8988T (cell line): ENCODE measurements at regions not wholly inside any gene's neighbourhood (a gene's known extent, or its start where the extent isn't known, plus 50 kb on each side); places are given as distances from the start of the nearest gene placed in this dataset.

ENCODE experiments used
- DNase-seq: peaks from one replicate; pipeline ENCODE4 v3.0.0; 2011

GRCh38 chr1:219466766-219467165 is 146.1 kb downstream of the ZC3H11B start:
- no peak for DNase-seq

GRCh38 chr1:219465212-219466093 is 147.5 kb downstream of the ZC3H11B start:
- no peak for DNase-seq

DNA sequence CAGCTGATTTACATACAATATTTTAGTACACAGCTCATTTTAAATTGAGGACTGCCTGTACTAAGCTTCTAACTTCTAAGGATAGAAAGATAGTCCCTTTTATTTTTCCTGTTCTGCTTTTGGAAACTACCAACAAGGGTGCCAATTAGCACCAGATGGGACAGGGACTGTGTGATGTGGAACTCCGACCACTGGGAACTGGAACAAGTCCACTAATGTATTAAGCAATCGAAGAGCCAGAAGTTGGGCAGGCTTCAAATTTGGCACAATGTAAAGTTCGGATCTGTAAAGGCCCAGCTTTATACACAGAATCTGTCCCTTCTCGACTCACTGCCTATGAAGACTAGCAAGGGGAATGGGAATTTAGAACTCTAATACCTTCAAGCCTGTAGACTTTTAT is 149.3 kb downstream of the ZC3H11B start:
- DNase-seq = no peak

DNA sequence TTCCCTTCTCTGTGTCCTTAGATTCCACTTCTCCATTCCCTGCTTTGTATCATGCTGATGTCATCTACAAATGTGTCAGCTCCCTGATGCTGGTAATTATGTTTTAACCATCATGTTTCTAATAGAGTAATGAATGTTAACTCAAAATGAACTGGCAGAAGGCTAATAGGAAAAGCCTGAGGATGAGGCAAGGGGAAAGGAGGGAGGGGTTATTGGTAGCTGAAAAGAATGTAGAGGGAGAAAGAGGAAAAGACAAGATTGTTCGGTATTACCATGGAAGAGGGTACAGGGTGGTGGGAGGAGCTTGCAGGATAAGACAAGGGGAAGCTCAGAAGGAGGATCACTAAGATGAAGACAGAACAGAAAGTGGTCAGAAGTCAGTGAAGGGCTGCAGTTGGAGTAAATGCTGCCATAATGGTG is 150.9 kb downstream of the ZC3H11B start:
- no peak for DNase-seq

GRCh38 chr1:219460896-219461815 is 151.7 kb downstream of the ZC3H11B start:
- no peak for DNase-seq

GRCh38 chr1:219460081-219460895 is 152.6 kb downstream of the ZC3H11B start:
- DNase-seq = no peak

DNA sequence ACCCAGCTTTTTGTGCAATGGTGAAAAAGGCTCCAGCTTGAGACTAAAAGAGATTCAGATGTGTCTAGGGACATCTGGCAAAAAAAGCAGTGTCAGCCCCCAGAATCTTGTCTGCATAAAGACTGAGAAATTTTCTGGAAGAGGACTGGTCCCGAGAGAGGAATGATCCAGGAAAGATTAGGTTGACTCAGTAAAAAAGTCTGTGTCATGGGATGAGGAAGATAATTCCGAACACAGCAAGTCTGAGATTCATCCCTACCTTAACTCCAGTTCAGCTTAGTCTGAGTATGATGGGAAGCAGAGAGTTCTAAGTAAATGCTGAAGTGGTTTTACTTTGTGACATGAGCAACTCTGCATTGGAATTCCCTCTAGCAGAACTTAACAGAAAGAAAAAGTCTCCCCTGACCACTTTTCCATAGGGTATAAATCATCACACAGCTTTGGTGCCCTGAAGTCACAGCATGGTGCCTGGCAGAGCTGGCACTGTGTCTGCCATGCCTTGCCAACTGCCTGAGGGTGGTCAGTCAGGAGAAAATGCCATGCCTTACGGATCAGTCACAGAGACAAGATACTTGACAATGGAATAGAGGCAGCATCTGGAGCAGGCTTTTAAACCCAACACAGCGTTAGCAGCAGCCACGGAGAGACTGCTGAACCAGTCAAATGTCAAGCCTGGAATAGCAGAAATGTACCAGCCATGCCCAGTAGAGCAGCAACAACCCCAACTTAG is 153.4 kb downstream of the ZC3H11B start:
- DNase-seq = no peak

DNA sequence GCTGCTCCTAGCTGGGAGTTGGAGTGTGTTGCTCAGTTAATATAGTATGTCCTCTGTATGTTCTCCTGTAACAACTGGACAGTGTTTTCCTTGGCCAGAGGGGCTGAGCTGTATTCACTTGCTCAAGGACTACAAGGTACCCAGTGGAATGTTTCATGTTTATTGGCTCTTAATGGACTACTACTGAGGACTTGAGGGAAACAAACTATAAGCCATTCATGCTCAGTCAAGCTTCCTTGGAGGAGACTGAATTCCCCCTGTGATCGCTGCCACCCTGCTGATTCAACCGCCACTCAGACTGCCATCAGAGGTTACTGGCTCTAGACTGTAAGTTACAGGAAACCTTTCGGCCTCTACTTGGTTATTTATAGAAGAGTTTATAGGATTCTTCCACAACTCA is 166.6 kb downstream of the ZC3H11B start:
- DNase-seq = no peak

GRCh38 chr1:219445864-219446263 is 167.0 kb downstream of the ZC3H11B start:
- DNase-seq = no peak

GRCh38 chr1:219444474-219444873 is 168.4 kb downstream of the ZC3H11B start:
- no peak for DNase-seq

- no peak for DNase-seq
These were observed 169.1 kb downstream of the ZC3H11B start for GRCh38 chr1:219443763-219444162.

- no peak for DNase-seq
These were observed 170.3 kb downstream of the ZC3H11B start for GRCh38 chr1:219442611-219443061.

DNA sequence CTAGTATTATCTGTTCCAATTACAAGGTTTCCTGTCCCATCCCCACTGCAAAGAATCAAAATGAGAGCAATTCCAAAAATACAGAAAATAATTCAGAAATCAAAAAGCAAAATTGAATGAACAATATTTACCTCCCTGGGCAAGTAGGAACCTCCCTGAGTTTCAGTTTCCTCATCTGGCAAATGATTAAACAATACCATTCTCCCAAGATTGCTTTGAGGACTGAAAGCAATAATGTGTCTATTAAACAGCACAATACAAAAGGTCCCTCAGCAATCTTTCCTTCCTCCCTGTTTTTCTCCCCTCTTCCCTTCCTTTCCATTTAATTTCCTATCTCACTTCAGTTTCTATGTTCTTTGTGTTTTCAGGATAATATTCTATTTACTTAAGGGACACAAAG is 171.0 kb downstream of the ZC3H11B start:
- DNase-seq = no peak

GRCh38 chr1:219439376-219439775 is 173.5 kb downstream of the ZC3H11B start:
- DNase-seq = no peak

GRCh38 chr1:219438386-219438785 is 174.5 kb downstream of the ZC3H11B start:
- no peak for DNase-seq

- no peak for DNase-seq
These were observed 178.0 kb downstream of the ZC3H11B start for GRCh38 chr1:219434923-219435297.

GRCh38 chr1:219434285-219434922 is 178.5 kb downstream of the ZC3H11B start:
- no peak for DNase-seq

DNA sequence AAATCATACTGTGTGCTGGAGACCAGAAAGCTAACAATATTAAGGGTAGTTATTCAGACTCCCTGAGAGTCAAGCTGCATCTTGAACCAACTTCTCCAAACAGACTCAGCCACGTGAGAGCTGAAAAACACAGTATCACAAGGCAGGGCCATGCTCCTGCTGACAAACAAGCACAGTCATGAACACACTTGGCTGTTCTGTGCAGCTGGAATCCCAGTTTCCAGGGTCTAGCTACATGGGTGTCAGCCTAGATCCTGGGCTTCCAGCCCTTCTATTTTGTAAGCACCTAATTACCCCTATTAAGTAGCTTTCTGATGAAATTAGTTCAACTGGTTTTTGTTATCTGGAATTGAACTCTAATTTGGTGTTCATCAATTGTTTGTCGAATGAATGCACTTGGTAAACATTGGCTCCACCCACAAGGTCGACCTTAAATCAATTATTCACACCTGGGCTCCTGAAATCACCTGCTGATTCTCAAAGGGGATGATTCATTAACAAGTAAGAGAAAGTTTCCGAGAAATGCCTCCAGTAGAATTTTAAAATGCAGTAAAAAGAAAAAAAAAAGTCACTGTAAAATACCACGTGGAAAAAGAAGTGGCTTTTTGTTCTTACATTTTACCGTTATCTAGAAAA is 179.3 kb downstream of the ZC3H11B start:
- no peak for DNase-seq

DNA sequence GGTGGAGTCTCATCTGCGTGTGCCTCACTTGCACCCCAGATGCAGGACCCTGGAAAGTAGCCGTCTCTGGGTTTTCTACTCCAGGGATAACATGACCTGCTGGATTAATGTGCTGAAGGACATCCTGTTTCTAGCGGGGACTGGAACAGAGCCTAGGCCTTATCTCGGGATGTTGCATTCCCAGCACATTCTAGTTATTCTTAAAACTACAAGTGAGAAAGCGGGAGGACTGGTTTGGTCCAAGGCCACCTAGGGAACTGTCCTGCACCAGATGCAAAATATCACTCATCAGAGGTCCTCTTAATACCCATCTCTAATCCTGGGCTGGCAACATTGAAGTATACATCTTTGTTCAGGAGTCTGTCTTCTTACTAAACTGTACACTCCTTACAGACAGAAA is 179.9 kb downstream of the ZC3H11B start:
- DNase-seq = no peak

- no peak for DNase-seq
These were observed 180.7 kb downstream of the ZC3H11B start for GRCh38 chr1:219432191-219432606.

GRCh38 chr1:219430419-219430818 is 182.5 kb downstream of the ZC3H11B start:
- DNase-seq = no peak
